ENCODE measurements at regions not wholly inside any gene's neighbourhood (a gene's known extent, or its start where the extent isn't known, plus 50 kb on each side); places are given as distances from the start of the nearest gene placed in this dataset.

GRCh38 chr15:93646193-93646592, 557.2 kb upstream of the RGMA start:
- no peak overlapping the region for H3K27ac ChIP-seq
- no peaks in the 10 kb centered on the region for H3K79me2 ChIP-seq (ENCODE audit: insufficient read depth)
- no peak overlapping the region for H3K4me2 ChIP-seq (ENCODE audit: unreplicated experiment)
- no peak overlapping the region for H3K4me3 ChIP-seq
- no peaks in the 10 kb centered on the region for H3K9me2 ChIP-seq (ENCODE audit: insufficient read depth)
- H3K9ac ChIP-seq, result no peak overlapping the region
- no peak overlapping the region for H2AFZ ChIP-seq
- no peaks in the 10 kb centered on the region for H3K36me3 ChIP-seq (ENCODE audit: low read depth)
- H3K9me3 ChIP-seq (ENCODE audit: low read depth), result no peaks in the 10 kb centered on the region
- H4K20me1 ChIP-seq (ENCODE audit: insufficient read depth), result no peaks in the 10 kb centered on the region
- WGBS, 2 experiments (ENCODE audit: low coverage in 1 of 2, low lambda C conversion rate in 2 of 2, missing lambda C conversion rate in 2 of 2), result 3 to 10% methylated on average over 2 of the region's 2 CpGs
- no peaks in the 10 kb centered on the region for H3K27me3 ChIP-seq (replicated peaks; ENCODE audit: insufficient read depth)
- in situ Hi-C loops (cut with MboI), result no loop called here
- TF ChIP-seq EZH2phosphoT487 (IDR thresholded peaks at IDR 0.05; ENCODE audit: insufficient read depth, low read depth) (no peak), EZH2 (IDR thresholded peaks at IDR 0.05; ENCODE audit: insufficient read depth, poor library complexity, severe bottlenecking) (no peak)
- no peak for DNase-seq
- no peaks in the 10 kb centered on the region for H3F3A ChIP-seq (ENCODE audit: insufficient read depth)
- no peaks in the 10 kb centered on the region for H3K4me1 ChIP-seq (ENCODE audit: insufficient read depth)

- no peak for TF ChIP-seq EZH2phosphoT487 (IDR thresholded peaks at IDR 0.05; ENCODE audit: insufficient read depth, low read depth)
- TF ChIP-seq EZH2 (IDR thresholded peaks at IDR 0.05; ENCODE audit: insufficient read depth, poor library complexity, severe bottlenecking), result no peak
- Histone ChIP-seq H3K27me3 (replicated peaks; ENCODE audit: insufficient read depth) (no peaks in the 10 kb centered on the region), H3K4me3 (no peak overlapping the region), H3F3A (ENCODE audit: insufficient read depth) (no peaks in the 10 kb centered on the region), H3K4me2 (ENCODE audit: unreplicated experiment) (no peak overlapping the region), H3K4me1 (ENCODE audit: insufficient read depth) (no peaks in the 10 kb centered on the region), H2AFZ (no peak overlapping the region), H4K20me1 (ENCODE audit: insufficient read depth) (no peaks in the 10 kb centered on the region), H3K36me3 (ENCODE audit: low read depth) (no peaks in the 10 kb centered on the region), H3K9ac (no peak overlapping the region), H3K79me2 (ENCODE audit: insufficient read depth) (no peaks in the 10 kb centered on the region), H3K27ac (no peak overlapping the region), H3K9me3 (ENCODE audit: low read depth) (no peaks in the 10 kb centered on the region), H3K9me2 (ENCODE audit: insufficient read depth) (no peaks in the 10 kb centered on the region)
- 29 to 34% methylated on average over 6 of the region's 6 CpGs for WGBS, 2 experiments (ENCODE audit: low coverage in 1 of 2, low lambda C conversion rate in 2 of 2, missing lambda C conversion rate in 2 of 2)
- DNase-seq, result no peak
- in situ Hi-C loops (cut with MboI), result no loop called here
Measured at GRCh38 chr15:93645594-93645993, 556.6 kb upstream of the RGMA start.

DNA sequence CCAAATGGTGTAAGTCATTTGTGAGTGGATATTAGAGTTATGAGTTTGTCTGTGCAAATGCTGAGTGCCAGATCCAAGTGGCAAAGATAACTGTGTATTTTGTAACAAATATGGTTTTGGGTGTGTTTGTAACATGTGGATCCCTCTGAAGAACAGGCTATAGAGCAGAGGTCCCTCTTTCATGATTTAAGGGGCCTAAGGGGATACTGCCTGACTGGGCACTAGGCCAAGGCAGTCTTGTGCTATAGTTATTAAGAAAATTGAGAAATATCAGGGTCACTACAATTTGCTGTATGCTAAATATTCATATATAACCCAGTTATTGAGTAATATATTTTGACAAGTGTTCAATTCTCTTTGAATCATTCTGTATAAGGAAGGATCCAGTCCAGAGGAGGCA, 555.6 kb upstream of the RGMA start:
- no peak for TF ChIP-seq EZH2phosphoT487 (IDR thresholded peaks at IDR 0.05; ENCODE audit: insufficient read depth, low read depth)
- no peaks in the 10 kb centered on the region for H3K4me1 ChIP-seq (ENCODE audit: insufficient read depth)
- no peaks in the 10 kb centered on the region for H3F3A ChIP-seq (ENCODE audit: insufficient read depth)
- H3K27me3 ChIP-seq (replicated peaks; ENCODE audit: insufficient read depth), result no peaks in the 10 kb centered on the region
- no peaks in the 10 kb centered on the region for H3K9me2 ChIP-seq (ENCODE audit: insufficient read depth)
- H3K27ac ChIP-seq, result no peak overlapping the region
- no peaks in the 10 kb centered on the region for H4K20me1 ChIP-seq (ENCODE audit: insufficient read depth)
- no peaks in the 10 kb centered on the region for H3K79me2 ChIP-seq (ENCODE audit: insufficient read depth)
- no peaks in the 10 kb centered on the region for H3K36me3 ChIP-seq (ENCODE audit: low read depth)
- no peak for DNase-seq
- in situ Hi-C loops (cut with MboI), result no loop called here
- H3K9ac ChIP-seq, result no peak overlapping the region
- H3K9me3 ChIP-seq (ENCODE audit: low read depth), result no peaks in the 10 kb centered on the region
- H3K4me3 ChIP-seq, result no peak overlapping the region
- no peak overlapping the region for H3K4me2 ChIP-seq (ENCODE audit: unreplicated experiment)
- no peak overlapping the region for H2AFZ ChIP-seq

GRCh38 chr15:93640411-93640962, 551.5 kb upstream of the RGMA start:
- Histone ChIP-seq H3K27ac (no peak overlapping the region), H3K36me3 (ENCODE audit: low read depth) (no peaks in the 10 kb centered on the region), H3K9me2 (ENCODE audit: insufficient read depth) (no peaks in the 10 kb centered on the region), H3K9ac (no peak overlapping the region), H3F3A (ENCODE audit: insufficient read depth) (no peaks in the 10 kb centered on the region), H3K79me2 (ENCODE audit: insufficient read depth) (no peaks in the 10 kb centered on the region), H4K20me1 (ENCODE audit: insufficient read depth) (no peaks in the 10 kb centered on the region), H2AFZ (no peak overlapping the region), H3K27me3 (replicated peaks; ENCODE audit: insufficient read depth) (no peaks in the 10 kb centered on the region), H3K4me3 (no peak overlapping the region), H3K9me3 (ENCODE audit: low read depth) (no peaks in the 10 kb centered on the region), H3K4me2 (ENCODE audit: unreplicated experiment) (no peak overlapping the region), H3K4me1 (ENCODE audit: insufficient read depth) (no peaks in the 10 kb centered on the region)
- in situ Hi-C loops (cut with MboI), result no loop called here
- TF ChIP-seq EZH2 (IDR thresholded peaks at IDR 0.05; ENCODE audit: insufficient read depth, poor library complexity, severe bottlenecking), result no peak
- TF ChIP-seq EZH2phosphoT487 (IDR thresholded peaks at IDR 0.05; ENCODE audit: insufficient read depth, low read depth), result no peak
- DNase-seq, result no peak
- 20% methylated on average over 4 of the region's 4 CpGs for WGBS, 2 experiments (ENCODE audit: low coverage in 1 of 2, low lambda C conversion rate in 2 of 2, missing lambda C conversion rate in 2 of 2)

DNA sequence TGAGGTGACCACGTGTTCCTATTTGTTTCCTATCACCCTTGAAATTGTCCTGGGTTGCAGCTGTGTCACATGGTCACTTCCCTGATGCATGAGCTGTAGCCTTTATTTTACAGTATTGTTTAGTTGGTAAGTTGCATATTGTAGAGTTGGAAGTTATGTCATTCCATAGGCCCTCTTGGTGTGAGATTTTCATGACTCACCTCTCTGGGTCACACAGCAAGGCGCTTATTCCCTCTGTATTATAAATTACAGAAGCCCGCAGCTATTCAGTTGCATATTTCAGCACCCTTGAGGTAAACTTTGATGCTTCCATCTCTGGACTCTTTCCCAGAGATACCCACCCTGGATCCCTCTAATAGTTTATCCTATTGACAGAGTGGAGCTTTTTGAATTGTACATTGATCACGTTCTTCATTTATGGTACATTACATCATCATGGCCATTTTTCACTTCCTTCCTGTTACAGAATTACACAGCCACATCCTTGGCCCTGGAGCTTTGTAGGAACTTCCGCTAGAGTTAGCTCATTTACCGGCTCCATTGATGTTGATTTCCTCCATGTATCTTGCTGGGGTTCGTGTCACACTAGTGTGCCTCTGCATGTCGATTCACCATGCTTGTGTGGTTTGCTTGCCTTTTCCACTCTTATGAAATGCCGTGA, 543.1 kb upstream of the RGMA start:
- TF ChIP-seq EZH2 (IDR thresholded peaks at IDR 0.05; ENCODE audit: insufficient read depth, poor library complexity, severe bottlenecking) (no peak), EZH2phosphoT487 (IDR thresholded peaks at IDR 0.05; ENCODE audit: insufficient read depth, low read depth) (no peak)
- WGBS, 2 experiments (ENCODE audit: low coverage in 1 of 2, low lambda C conversion rate in 2 of 2, missing lambda C conversion rate in 2 of 2), result 23 to 32% methylated on average over 9 of the region's 9 CpGs
- Histone ChIP-seq H3K9me3 (ENCODE audit: low read depth) (no peaks in the 10 kb centered on the region), H3K4me1 (ENCODE audit: insufficient read depth) (no peaks in the 10 kb centered on the region), H3K36me3 (ENCODE audit: low read depth) (no peaks in the 10 kb centered on the region), H2AFZ (no peak overlapping the region), H3K4me3 (no peak overlapping the region), H3K27ac (no peak overlapping the region), H3K9ac (no peak overlapping the region), H3K4me2 (ENCODE audit: unreplicated experiment) (no peak overlapping the region), H4K20me1 (ENCODE audit: insufficient read depth) (no peaks in the 10 kb centered on the region), H3K27me3 (replicated peaks; ENCODE audit: insufficient read depth) (no peaks in the 10 kb centered on the region), H3F3A (ENCODE audit: insufficient read depth) (no peaks in the 10 kb centered on the region), H3K79me2 (ENCODE audit: insufficient read depth) (no peaks in the 10 kb centered on the region), H3K9me2 (ENCODE audit: insufficient read depth) (no peaks in the 10 kb centered on the region)
- DNase-seq, result no peak
- in situ Hi-C loops (cut with MboI), result no loop called here
